ENCODE measurements at regions not wholly inside any gene's neighbourhood (a gene's known extent, or its start where the extent isn't known, plus 50 kb on each side); places are given as distances from the start of the nearest gene placed in this dataset.

DNA sequence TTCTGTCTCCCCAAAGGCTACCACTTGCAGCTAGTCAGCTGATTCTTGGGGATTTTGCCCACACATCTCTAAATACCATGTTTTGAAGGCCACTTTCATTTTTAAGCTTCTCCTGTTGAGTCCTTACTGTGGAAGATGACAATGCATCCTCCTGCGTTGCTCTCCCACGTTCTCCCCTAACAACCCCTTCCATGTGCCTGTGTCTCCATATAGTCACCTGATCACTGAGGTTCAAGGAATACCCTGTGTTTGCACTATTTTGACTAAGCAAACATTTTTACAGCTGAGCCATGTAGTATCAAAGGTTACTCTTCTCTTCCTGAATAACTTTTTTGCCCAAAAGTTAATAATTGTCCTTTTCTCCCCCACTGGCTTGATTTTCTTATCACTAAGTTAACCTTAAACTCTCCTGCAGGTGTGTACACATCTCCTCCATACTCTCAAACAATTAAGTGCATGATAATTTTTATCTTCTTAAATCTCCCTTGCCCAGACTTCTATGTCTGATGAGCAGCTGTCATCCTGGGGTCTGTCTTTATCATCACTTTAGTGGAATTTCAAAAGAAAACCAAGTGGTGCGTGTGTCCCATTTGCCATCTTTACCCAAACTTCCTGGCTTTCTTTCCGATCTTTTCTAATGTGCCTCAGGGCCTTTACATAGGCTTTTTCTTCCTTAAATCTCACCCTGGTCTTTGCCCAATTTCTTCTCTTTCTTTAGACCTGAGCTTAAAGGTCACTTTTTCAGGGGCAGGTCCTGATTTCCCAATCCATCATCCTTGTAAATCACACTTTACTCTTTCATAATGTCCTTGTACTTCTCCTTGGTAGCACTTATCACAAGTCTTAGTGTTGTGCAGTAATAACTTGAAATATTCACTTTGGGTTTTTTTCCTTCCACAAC, 85.2 kb upstream of the SPATS2L start:
- ATAC-seq (ENCODE audit: low read depth): no peak
- no peak overlapping the region for H3K4me3 ChIP-seq (ENCODE audit: control extremely low read depth in 1 of 5, extremely low read depth in 1 of 5, insufficient read depth in 1 of 5, low read depth in 2 of 5, low read length in 4 of 5)
- H3K9ac ChIP-seq (ENCODE audit: low read length): no peak overlapping the region
- Mint-ChIP-seq H3K27ac (no peak overlapping the region), H3K4me1 (no peaks in the 10 kb centered on the region), H3K27me3 (no peaks in the 10 kb centered on the region), H3K4me3 (no peak overlapping the region), H3K9me3 (ENCODE audit: insufficient read depth) (peaks cover 2% of the 10 kb centered on the region)
- H3K36me3 ChIP-seq (replicated peaks in 1 of 2; ENCODE audit: control extremely low read depth in 1 of 2, control insufficient read depth in 1 of 2, extremely low read depth in 1 of 2, insufficient read depth in 2 of 2, low read length in 1 of 2): no peaks in the 10 kb centered on the region
- POLR2A ChIA-PET: no interaction called here
- DNase-seq: no peak
- peaks cover 0 to 3% (median 0%) of the 10 kb centered on the region in 4 experiments for H3K27me3 ChIP-seq (replicated peaks in 1 of 4; ENCODE audit: control extremely low read depth in 1 of 4, control insufficient read depth in 3 of 4, insufficient read depth in 4 of 4, low read length in 3 of 4)
- no peak overlapping the region for H3K4me2 ChIP-seq (replicated peaks; ENCODE audit: low read depth, low read length, poor library complexity, severe bottlenecking)
- intact Hi-C loops (cut with micrococcal nuclease): no loop called here
- H3K9me3 ChIP-seq (ENCODE audit: control extremely low read depth in 1 of 3, control insufficient read depth in 2 of 3, insufficient read depth in 1 of 3, low read length in 2 of 3): no peaks in the 10 kb centered on the region
- CTCF ChIA-PET: no interaction called here
- 96% methylated on average over 4 of the region's 4 CpGs for WGBS (ENCODE audit: insufficient coverage)
- no peak overlapping the region for H3K27ac ChIP-seq (ENCODE audit: low read length in 2 of 2)
- H4K20me1 ChIP-seq (ENCODE audit: control insufficient read depth, insufficient read depth, low read length, poor library complexity, severe bottlenecking): no peaks in the 10 kb centered on the region
- TF ChIP-seq, protein P1, sequence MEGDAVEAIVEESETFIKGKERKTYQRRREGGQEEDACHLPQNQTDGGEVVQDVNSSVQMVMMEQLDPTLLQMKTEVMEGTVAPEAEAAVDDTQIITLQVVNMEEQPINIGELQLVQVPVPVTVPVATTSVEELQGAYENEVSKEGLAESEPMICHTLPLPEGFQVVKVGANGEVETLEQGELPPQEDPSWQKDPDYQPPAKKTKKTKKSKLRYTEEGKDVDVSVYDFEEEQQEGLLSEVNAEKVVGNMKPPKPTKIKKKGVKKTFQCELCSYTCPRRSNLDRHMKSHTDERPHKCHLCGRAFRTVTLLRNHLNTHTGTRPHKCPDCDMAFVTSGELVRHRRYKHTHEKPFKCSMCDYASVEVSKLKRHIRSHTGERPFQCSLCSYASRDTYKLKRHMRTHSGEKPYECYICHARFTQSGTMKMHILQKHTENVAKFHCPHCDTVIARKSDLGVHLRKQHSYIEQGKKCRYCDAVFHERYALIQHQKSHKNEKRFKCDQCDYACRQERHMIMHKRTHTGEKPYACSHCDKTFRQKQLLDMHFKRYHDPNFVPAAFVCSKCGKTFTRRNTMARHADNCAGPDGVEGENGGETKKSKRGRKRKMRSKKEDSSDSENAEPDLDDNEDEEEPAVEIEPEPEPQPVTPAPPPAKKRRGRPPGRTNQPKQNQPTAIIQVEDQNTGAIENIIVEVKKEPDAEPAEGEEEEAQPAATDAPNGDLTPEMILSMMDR (IDR thresholded peaks at IDR 0.05): no peak
- H2AFZ ChIP-seq (ENCODE audit: insufficient read depth, low read depth, low read length, poor library complexity, severe bottlenecking): no peak overlapping the region
- H3K4me1 ChIP-seq (ENCODE audit: control insufficient read depth in 2 of 2, insufficient read depth in 2 of 2, low read length in 2 of 2): no peaks in the 10 kb centered on the region
- no peaks in the 10 kb centered on the region for H3K79me2 ChIP-seq (ENCODE audit: control insufficient read depth, insufficient read depth, low read length)

DNA sequence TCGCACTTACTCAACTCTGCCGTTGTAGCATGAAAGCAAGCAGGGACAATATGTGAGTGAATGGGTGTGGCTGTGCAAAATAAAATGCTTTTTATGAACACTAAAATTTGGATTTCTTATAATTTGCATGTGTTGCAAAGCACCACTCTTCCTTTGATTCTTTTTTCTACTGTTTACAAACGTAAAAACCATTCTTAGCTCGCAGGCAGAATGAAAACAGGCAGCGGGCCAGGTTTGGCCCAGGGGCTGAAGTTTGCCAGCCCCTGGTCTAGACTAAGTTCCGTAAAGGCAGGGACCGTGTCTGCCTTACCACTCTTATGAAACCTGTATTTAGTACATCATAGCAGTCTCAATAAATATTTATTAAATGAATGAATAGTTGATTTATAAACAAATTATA, 83.7 kb upstream of the SPATS2L start:
- intact Hi-C loops (cut with micrococcal nuclease): no loop called here
- WGBS (ENCODE audit: insufficient coverage): 73% methylated on average over 5 of the region's 7 CpGs
- no peak for TF ChIP-seq EZH2 (IDR thresholded peaks at IDR 0.05; ENCODE audit: borderline replicate concordance, insufficient read depth, low read depth, low read length, poor library complexity, severe bottlenecking)
- TF ChIP-seq, protein P1 (IDR thresholded peaks at IDR 0.05): no peak

More for the DNA sequence above, 83.7 kb upstream of the SPATS2L start:
- CTCF ChIA-PET: no interaction called here
- H3K27me3 ChIP-seq (replicated peaks in 1 of 4; ENCODE audit: control extremely low read depth in 1 of 4, control insufficient read depth in 3 of 4, insufficient read depth in 4 of 4, low read length in 3 of 4): peaks cover 0 to 3% (median 0%) of the 10 kb centered on the region in 4 experiments
- H3K27ac Mint-ChIP-seq: no peak overlapping the region
- no peaks in the 10 kb centered on the region for H3K4me1 ChIP-seq (ENCODE audit: control insufficient read depth in 2 of 2, insufficient read depth in 2 of 2, low read length in 2 of 2)
- H3K79me2 ChIP-seq (ENCODE audit: control insufficient read depth, insufficient read depth, low read length): no peaks in the 10 kb centered on the region
- no peaks in the 10 kb centered on the region for H3K4me1 Mint-ChIP-seq
- H3K9ac ChIP-seq (ENCODE audit: low read length): no peak overlapping the region
- H4K20me1 ChIP-seq (ENCODE audit: control insufficient read depth, insufficient read depth, low read length, poor library complexity, severe bottlenecking): no peaks in the 10 kb centered on the region
- POLR2A ChIA-PET: no interaction called here
- H3K36me3 ChIP-seq (replicated peaks in 1 of 2; ENCODE audit: control extremely low read depth in 1 of 2, control insufficient read depth in 1 of 2, extremely low read depth in 1 of 2, insufficient read depth in 2 of 2, low read length in 1 of 2): no peaks in the 10 kb centered on the region
- no peaks in the 10 kb centered on the region for H3K9me3 ChIP-seq (ENCODE audit: control extremely low read depth in 1 of 3, control insufficient read depth in 2 of 3, insufficient read depth in 1 of 3, low read length in 2 of 3)
- DNase-seq (no peak), ATAC-seq (ENCODE audit: low read depth) (no peak)
- no peak overlapping the region for H3K4me2 ChIP-seq (replicated peaks; ENCODE audit: low read depth, low read length, poor library complexity, severe bottlenecking)
- peaks cover 2% of the 10 kb centered on the region for H3K9me3 Mint-ChIP-seq (ENCODE audit: insufficient read depth)
- peaks cover 6% of the 10 kb centered on the region for H3K27me3 Mint-ChIP-seq
- H3K4me3 ChIP-seq (ENCODE audit: control extremely low read depth in 1 of 5, extremely low read depth in 1 of 5, insufficient read depth in 1 of 5, low read depth in 2 of 5, low read length in 4 of 5): no peak overlapping the region
- H3K27ac ChIP-seq (ENCODE audit: low read length in 2 of 2): no peak overlapping the region
- H3K4me3 Mint-ChIP-seq: no peak overlapping the region
- no peak overlapping the region for H2AFZ ChIP-seq (ENCODE audit: insufficient read depth, low read depth, low read length, poor library complexity, severe bottlenecking)

Measured in B cell (primary cell).